Inflammatory macrophage treated with lipopolysaccharide for 4 hours (primary cell): ENCODE measurements at regions not wholly inside any gene's neighbourhood (a gene's known extent, or its start where the extent isn't known, plus 50 kb on each side); places are given as distances from the start of the nearest gene placed in this dataset.
"Not testable (repeated sequence)": the region's sequence is repeated elsewhere in the genome, so short reads cannot be mapped to it uniquely, and the experiment has no call there.

Experiments used
- DNase-seq: peaks from one replicate; pipeline ENCODE4 v3.0.0-alpha.2; 2020

DNA sequence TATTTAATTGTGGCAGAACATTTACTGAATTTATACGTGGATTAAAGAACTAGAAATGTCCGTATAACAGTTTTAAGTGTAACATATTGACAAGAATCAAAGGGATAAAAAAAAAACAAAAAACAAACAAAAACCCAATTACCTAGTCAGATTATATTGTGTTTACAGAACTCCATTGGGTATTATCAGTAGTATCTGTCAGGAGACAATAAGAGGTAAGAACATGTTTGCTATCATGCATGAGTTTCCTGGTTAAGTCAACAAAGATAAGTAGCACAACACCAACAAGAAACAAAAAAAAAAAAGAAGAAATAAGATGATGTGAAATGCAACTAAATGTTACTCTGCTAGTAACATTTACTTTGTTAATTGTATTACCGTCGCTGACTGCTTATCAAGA lies 570.6 kb downstream of the ZBBX start:
- DNase-seq = no peak

DNA sequence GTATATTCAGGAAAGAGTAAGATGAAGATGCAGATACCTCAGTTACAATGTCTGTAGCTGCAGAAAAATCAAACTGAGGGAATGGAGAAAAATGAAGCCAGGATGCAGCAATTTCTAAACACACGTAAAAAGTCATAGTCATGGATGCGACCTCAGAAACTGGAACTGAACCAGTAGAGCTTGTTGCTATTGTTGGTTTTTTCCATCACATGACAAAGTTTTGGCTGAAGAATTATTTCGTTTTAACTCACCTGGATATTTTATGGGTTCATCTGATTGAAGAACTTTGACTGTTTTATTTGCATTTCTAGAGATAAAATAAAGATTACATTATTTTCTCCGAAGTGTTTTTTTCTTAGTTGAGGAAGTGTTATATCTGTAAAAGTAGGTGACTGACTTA lies 591.2 kb downstream of the ZBBX start:
- no peak for DNase-seq

DNA sequence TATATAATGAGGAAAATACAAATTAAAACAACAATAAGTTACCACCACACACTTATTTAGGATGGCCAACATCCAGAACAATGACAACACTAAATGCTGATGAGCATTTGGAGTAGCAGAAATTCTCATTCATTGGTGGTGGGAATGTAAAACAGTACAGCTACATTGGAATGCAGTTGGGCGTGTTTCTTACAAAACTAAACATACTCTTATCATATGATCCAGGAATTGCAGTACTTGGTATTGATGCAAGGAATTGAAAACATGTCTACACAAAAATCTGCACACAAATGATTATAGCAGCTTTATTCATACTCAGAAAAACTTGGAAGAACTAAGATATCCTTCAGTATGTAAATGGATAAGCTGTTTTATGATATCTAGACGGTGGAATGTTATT lies 594.2 kb downstream of the ZBBX start:
- no peak for DNase-seq

GRCh38 chr3:166783206-166783605 lies 596.9 kb downstream of the ZBBX start:
- DNase-seq = no peak

DNA sequence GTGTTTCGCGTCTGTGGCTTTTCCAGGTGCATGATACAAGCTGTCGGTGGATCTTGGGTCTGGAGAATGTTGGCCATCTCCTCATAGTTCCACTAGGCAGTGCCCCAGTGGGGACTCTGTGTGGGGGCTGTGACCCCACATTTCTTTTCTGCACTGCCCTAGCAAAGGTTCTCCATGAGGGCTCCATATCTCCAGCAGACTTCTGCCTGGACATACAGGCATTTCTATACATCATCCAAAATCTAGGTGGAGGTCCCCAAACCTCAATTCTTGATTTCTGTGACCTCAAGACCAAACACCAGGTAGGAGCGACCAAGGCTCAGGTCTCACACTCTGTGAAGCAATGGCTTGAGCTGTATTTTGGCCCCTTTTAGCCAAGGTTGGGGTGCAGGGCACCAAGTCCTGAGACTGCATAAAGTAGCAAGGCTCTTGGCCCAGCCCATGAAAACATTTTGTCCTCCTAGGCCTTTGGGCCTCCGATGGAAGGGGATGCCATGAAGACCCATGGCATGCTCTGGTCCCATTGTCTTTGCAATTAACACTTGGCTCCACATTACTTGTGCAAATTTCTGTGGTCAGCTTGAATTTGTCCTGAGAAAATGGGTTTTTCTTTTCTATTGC lies 615.3 kb downstream of the ZBBX start:
- DNase-seq = no peak

DNA sequence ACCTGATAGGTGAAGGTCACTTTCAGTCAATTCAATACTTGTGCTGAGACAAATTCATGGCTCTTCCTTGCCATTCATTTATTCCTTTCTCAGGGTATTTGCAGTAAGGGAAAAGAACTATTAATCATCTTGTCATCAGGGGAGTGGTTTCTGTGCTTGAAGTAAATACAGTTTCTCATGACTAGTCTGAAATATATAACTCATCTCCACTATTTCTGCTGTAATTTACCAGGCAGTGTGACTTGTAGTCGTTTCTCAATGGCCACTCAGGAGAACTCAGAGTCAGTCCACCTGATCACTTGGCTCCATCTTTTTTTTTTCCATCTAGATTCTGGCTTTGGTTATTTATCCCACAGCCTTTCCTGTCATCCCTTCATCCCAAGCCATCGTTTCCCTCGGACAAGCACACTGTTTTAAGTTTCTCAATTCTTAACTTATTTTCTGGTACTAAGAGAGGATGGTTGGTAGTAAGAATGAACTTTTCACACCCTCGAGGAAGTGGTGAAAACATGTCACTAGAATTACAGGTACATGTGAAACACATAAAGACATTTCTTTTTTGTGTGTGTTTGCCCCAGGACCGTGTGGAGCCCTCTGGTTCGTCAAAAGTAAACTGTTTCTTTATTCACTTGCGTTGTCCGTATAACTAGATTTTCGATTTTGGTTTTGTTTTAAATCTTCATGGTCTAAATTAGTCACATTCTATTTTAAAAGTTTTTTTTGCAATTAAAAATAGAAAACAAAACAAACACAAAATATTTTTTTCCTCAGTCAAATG lies 620.2 kb downstream of the ZBBX start:
- DNase-seq = no peak

- DNase-seq = no peak
Measured at GRCh38 chr3:166752214-166752613, 627.9 kb downstream of the ZBBX start.

GRCh38 chr3:166743481-166744134 lies 636.5 kb downstream of the ZBBX start:
- DNase-seq = no peak

DNA sequence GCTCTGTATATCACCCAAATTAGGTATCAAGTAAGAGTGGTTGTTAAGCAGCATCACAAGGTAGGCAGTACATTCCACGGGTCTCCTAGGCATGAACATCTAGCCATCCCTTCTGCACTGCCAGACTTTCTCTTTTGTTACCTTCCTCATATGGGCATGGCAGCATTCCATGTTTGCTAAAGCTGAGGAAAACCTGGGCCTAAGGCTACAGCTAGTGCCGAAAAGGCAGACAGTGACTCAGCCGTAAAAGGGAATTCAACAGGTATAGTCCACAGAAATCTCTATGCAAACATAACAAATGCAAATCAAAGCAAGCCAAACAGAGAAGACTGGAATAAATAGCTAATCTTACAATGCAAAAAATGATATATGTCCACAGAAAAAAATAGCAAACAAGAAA lies 645.4 kb downstream of the ZBBX start:
- DNase-seq = no peak

GRCh38 chr3:166731701-166732100 lies 648.4 kb downstream of the ZBBX start:
- DNase-seq = no peak

GRCh38 chr3:166721466-166721865 lies 658.6 kb downstream of the ZBBX start:
- DNase-seq = no peak

GRCh38 chr3:166714206-166714605 lies 665.9 kb downstream of the ZBBX start:
- DNase-seq = no peak

DNA sequence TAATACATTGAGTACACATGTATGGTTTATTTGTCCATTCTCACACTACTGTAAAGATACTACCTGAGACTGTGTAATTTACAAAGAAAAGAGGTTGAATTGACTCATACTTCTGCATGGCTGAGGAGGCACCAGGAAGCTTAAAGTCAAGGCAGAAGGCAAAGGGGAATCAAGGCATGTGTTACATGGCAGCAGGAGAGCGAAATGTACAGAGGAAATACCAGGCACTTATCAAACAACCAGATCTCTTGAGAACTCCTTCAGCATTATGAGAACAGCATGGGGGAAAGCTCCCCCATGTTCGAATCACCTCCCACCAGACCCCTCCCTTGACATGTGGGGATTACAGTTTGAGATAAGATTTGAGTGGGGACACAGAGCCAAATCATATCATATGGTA lies 666.3 kb downstream of the ZBBX start:
- no peak for DNase-seq

- DNase-seq = no peak
Measured at GRCh38 chr3:166706094-166706493, 674.0 kb downstream of the ZBBX start.

- no peak for DNase-seq
Measured at GRCh38 chr3:166697495-166697894, 682.6 kb downstream of the ZBBX start.

- no peak for DNase-seq
Measured at GRCh38 chr3:166696103-166696502, 684.0 kb downstream of the ZBBX start.

DNA sequence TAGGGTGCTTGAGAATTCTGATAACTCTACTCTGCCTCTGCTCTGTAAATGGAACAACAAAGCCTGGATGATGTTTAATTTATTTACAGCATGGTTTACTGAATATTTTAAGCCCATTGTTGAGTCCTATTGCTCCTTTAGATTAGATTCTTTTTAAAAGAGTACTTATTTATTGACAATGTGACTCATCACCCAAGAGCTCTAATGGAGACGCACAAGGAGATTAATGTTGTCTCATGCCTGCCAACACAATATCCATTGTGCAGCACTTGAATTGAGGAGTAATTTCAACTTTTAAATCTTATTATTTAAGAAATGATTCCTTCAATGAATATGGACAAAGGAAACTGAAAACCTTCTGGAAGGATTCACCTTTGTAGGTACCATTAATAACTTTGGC lies 691.4 kb downstream of the ZBBX start:
- DNase-seq = no peak

DNA sequence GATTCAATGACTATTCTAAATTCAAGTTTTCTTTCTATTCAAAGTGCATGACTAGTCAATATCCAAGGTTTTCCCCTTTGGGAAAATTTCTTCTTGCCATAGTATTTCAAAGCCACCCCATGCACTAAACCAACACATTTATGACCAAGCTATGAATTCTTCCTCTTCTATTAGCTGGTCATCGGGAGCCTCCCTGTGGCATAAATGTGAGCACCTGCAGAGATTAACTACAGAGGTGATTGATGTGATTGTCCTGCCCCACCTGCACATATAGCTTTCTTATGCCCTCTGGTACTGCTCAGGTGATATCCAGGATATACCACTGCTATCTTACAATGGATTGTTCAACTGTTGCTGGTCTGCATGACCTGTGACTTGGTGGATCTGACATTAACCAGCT lies 694.9 kb downstream of the ZBBX start:
- DNase-seq = no peak

DNA sequence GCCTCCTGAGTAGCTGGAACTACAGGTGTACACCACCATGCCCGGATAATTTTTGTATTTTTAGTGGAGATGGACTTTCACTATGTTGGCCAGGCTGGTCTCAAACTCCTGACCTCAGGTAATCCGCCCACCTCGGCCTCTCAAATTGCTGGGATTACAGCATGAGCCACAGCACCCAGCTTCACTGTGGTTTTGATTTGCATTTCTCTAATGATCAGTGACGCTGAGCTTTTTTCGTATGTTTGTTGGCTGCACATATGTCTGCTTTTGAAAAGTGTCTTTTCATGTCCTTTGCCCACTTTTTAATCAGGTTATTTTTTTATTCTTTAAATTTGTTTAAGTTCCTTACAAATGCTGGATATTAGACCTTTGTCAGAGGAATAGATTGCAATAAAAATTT lies 696.0 kb downstream of the ZBBX start:
- not testable (repeated sequence) for DNase-seq

GRCh38 chr3:166669781-166670180 lies 710.3 kb downstream of the ZBBX start:
- no peak for DNase-seq

- no peak for DNase-seq
Measured at GRCh38 chr3:166663194-166663593, 716.9 kb downstream of the ZBBX start.

- DNase-seq = no peak
Measured at GRCh38 chr3:166661621-166662020, 718.5 kb downstream of the ZBBX start.

DNA sequence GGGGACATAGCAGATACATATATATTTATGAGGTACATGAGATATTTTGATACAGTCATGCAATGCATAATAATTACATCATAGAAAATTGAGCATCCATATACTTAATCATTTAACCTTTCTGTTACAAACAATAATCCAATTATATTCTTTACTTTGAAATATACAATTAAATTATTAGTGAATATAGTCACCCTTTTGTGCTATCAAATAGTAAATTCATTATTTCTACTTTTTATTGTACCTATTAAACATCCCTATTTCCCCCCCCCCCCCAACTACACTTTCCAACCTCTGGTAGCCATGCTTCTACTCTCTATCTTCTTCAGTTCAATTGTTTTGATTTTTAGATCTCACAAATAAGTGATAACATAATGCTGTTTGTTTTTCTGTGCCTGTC lies 719.1 kb downstream of the ZBBX start:
- DNase-seq = no peak

DNA sequence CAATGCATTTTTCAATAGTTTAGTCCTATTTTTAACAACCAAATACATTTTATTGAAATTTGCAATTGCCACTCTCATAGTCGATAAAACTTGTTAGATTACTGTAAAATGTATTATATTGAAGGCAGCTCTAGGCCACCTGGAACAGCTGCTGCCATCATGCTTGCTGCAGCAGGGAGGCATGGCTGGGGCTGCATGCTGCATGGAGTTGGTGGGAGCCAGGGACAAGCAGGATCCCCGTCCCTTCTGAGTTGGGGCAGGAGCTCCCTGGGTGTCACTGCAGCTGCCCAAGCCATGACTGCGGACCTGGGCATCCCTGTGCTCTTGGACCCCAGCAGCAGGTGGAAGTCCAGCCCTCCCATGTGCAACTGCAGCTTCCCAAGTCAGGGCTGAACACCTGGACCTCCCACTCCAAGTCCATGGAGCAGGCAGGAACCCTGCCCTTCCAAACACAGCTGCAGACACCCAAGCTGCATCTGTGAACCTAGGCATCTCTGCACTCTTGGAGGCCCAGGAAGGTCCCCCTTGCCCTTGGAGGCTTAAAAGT lies 742.0 kb downstream of the ZBBX start:
- DNase-seq = no peak
